ENCODE measurements at regions not wholly inside any gene's neighbourhood (a gene's known extent, or its start where the extent isn't known, plus 50 kb on each side); places are given as distances from the start of the nearest gene placed in this dataset.

- TF ChIP-seq ZNF274 (IDR thresholded peaks at IDR 0.05; ENCODE audit: low read depth, low read length) (no peak), SUZ12 (IDR thresholded peaks at IDR 0.05; ENCODE audit: extremely low read depth, insufficient read depth, insufficient read length) (no peak), YY1 (IDR thresholded peaks at IDR 0.05; ENCODE audit: insufficient read depth, insufficient read length) (no peak)
Observed at GRCh38 chr3:150165396-150166094, 194.8 kb upstream of the PFN2 start.

All from NT2/D1 (cell line).